ENCODE measurements at regions not wholly inside any gene's neighbourhood (a gene's known extent, or its start where the extent isn't known, plus 50 kb on each side); places are given as distances from the start of the nearest gene placed in this dataset.

- Histone ChIP-seq H3K9me3 (replicated peaks; ENCODE audit: control insufficient read depth, insufficient read depth, low read length) (no peaks in the 10 kb centered on the region), H2AFZ (ENCODE audit: control insufficient read depth, low read depth, low read length) (no peak overlapping the region), H3K79me2 (ENCODE audit: control insufficient read depth, insufficient read depth, low read length) (no peaks in the 10 kb centered on the region), H4K20me1 (ENCODE audit: control insufficient read depth, insufficient read depth) (no peaks in the 10 kb centered on the region), H3K4me2 (ENCODE audit: control insufficient read depth, insufficient read depth) (no peak overlapping the region), H3K4me3 (no peak overlapping the region), H3K27ac (ENCODE audit: control insufficient read depth, insufficient read depth) (no peak overlapping the region), H3K36me3 (ENCODE audit: control insufficient read depth in 2 of 2, insufficient read depth in 2 of 2, low read length in 1 of 2) (no peaks in the 10 kb centered on the region), H3K27me3 (replicated peaks in 1 of 2; ENCODE audit: control insufficient read depth in 2 of 2, insufficient read depth in 2 of 2, low read length in 1 of 2) (no peaks in the 10 kb centered on the region), H3K9ac (ENCODE audit: control insufficient read depth, insufficient read depth, low read length) (no peak overlapping the region), H3K4me1 (ENCODE audit: control insufficient read depth, insufficient read depth, low read length) (no peaks in the 10 kb centered on the region)
- FAIRE-seq (no peak), DNase-seq (ENCODE audit: low read depth, low spot score) (no peak), ATAC-seq (no peak)
- in situ Hi-C loops (cut with MboI) (no loop called here), intact Hi-C loops (cut with micrococcal nuclease; ENCODE audit: unreplicated experiment) (no loop called here)
- POLR2A ChIA-PET = no interaction called here
- SMC1A ChIA-PET (ENCODE audit: uncharacterized antibody, unreplicated experiment) = no interaction called here
- WGBS (ENCODE audit: insufficient coverage, insufficient replicate concordance, low lambda C conversion rate, missing lambda C conversion rate) = 0% methylated on average over 4 of the region's 4 CpGs
- RAD21 ChIA-PET (ENCODE audit: unreplicated experiment) = no interaction called here
- TF ChIP-seq EED (IDR thresholded peaks at IDR 0.05; ENCODE audit: low read depth) (no peak), SIX5 (IDR thresholded peaks at IDR 0.05; ENCODE audit: low read depth, low read length, severe bottlenecking) (no peak), BMI1 (IDR thresholded peaks at IDR 0.05; ENCODE audit: borderline replicate concordance) (no peak), TCF12 (IDR thresholded peaks at IDR 0.05; ENCODE audit: low read depth, low read length) (no peak)
- TF ChIP-seq, protein P1, sequence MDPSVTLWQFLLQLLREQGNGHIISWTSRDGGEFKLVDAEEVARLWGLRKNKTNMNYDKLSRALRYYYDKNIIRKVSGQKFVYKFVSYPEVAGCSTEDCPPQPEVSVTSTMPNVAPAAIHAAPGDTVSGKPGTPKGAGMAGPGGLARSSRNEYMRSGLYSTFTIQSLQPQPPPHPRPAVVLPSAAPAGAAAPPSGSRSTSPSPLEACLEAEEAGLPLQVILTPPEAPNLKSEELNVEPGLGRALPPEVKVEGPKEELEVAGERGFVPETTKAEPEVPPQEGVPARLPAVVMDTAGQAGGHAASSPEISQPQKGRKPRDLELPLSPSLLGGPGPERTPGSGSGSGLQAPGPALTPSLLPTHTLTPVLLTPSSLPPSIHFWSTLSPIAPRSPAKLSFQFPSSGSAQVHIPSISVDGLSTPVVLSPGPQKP (IDR thresholded peaks at IDR 0.05; ENCODE audit: low read depth, low read length) = no peak
- CTCF ChIA-PET = interaction anchor here (0.5 to 1.5 kb wide), 2 partner anchors 29 to 169 kb away, joined by 3 to 5 read pairs; no protein-coding TSS in a partner anchor
- no TSS peak for BruUV-seq (replicated peaks)
These were observed 78.3 kb upstream of the SRSF6 start for GRCh38 chr20:43379239-43379917.

- Histone ChIP-seq H3K4me1 (ENCODE audit: control insufficient read depth, insufficient read depth, low read length) (no peaks in the 10 kb centered on the region), H4K20me1 (ENCODE audit: control insufficient read depth, insufficient read depth) (no peaks in the 10 kb centered on the region), H3K27ac (ENCODE audit: control insufficient read depth, insufficient read depth) (no peak overlapping the region), H3K9me3 (replicated peaks; ENCODE audit: control insufficient read depth, insufficient read depth, low read length) (no peaks in the 10 kb centered on the region), H3K4me2 (ENCODE audit: control insufficient read depth, insufficient read depth) (no peak overlapping the region), H2AFZ (ENCODE audit: control insufficient read depth, low read depth, low read length) (no peak overlapping the region), H3K79me2 (ENCODE audit: control insufficient read depth, insufficient read depth, low read length) (no peaks in the 10 kb centered on the region), H3K36me3 (ENCODE audit: control insufficient read depth in 2 of 2, insufficient read depth in 2 of 2, low read length in 1 of 2) (no peaks in the 10 kb centered on the region), H3K4me3 (no peak overlapping the region), H3K9ac (ENCODE audit: control insufficient read depth, insufficient read depth, low read length) (no peak overlapping the region), H3K27me3 (replicated peaks in 1 of 2; ENCODE audit: control insufficient read depth in 2 of 2, insufficient read depth in 2 of 2, low read length in 1 of 2) (peaks cover 0 to 3% of the 10 kb centered on the region in 2 experiments; a peak in 1 of 4 replicates)
- RAD21 ChIA-PET (ENCODE audit: unreplicated experiment) = no interaction called here
- WGBS (ENCODE audit: insufficient coverage, insufficient replicate concordance, low lambda C conversion rate, missing lambda C conversion rate) = 36% methylated on average over 2 of the region's 2 CpGs
- SMC1A ChIA-PET (ENCODE audit: uncharacterized antibody, unreplicated experiment) = no interaction called here
- ATAC-seq = no peak
- FAIRE-seq = no peak
- no TSS peak for BruUV-seq (replicated peaks)
- POLR2A ChIA-PET = no interaction called here
- in situ Hi-C loops (cut with MboI) (no loop called here), intact Hi-C loops (cut with micrococcal nuclease; ENCODE audit: unreplicated experiment) (no loop called here)
- CTCF ChIA-PET = no interaction called here
- no peak for DNase-seq (ENCODE audit: low read depth, low spot score)
- TF ChIP-seq SREBF2 (IDR thresholded peaks at IDR 0.05; ENCODE audit: low read length) (no peak), RCOR1 (conservative IDR thresholded peaks at IDR 0.05; ENCODE audit: low read depth, low read length) (no peak), POLR2AphosphoS5 (IDR thresholded peaks at IDR 0.05; ENCODE audit: low read length) (no peak), SMAD1 (IDR thresholded peaks at IDR 0.05; ENCODE audit: low read depth, partially characterized antibody) (no peak), NRF1 (conservative IDR thresholded peaks at IDR 0.05; ENCODE audit: low read depth, low read length) (no peak), ZNF207 (IDR thresholded peaks at IDR 0.05; ENCODE audit: borderline replicate concordance) (no peak), CHD2 (IDR thresholded peaks at IDR 0.05; ENCODE audit: borderline replicate concordance, low read depth, low read length) (no peak), RFX5 (IDR thresholded peaks at IDR 0.05; ENCODE audit: low read depth, low read length) (no peak), ZZZ3 (IDR thresholded peaks at IDR 0.05; ENCODE audit: control insufficient read depth, insufficient read length, low read depth) (no peak)
- TF ChIP-seq, protein P2, sequence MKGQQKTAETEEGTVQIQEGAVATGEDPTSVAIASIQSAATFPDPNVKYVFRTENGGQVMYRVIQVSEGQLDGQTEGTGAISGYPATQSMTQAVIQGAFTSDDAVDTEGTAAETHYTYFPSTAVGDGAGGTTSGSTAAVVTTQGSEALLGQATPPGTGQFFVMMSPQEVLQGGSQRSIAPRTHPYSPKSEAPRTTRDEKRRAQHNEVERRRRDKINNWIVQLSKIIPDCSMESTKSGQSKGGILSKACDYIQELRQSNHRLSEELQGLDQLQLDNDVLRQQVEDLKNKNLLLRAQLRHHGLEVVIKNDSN (IDR thresholded peaks at IDR 0.05; ENCODE audit: borderline replicate concordance, extremely low read length, insufficient read depth, low read depth, low read length) = no peak
These were observed 80.9 kb upstream of the SRSF6 start for GRCh38 chr20:43376831-43377230.

All from GM12878 (cell line).